GM12864 (cell line): ENCODE measurements at regions not wholly inside any gene's neighbourhood (a gene's known extent, or its start where the extent isn't known, plus 50 kb on each side); places are given as distances from the start of the nearest gene placed in this dataset.

Experiments used
- DNase-seq: peaks from one replicate; pipeline ENCODE4 v3.0.0-alpha.2; 2011; ENCODE audit warnings: low read depth
- H3K4me3 ChIP-seq: 2 replicates; pipeline ENCODE4 v1.5.1; 2011; ENCODE audit warnings: mild to moderate bottlenecking, low read depth, low read length, control low read depth
- TF ChIP-seq, protein P1 (sequence below): IDR thresholded peaks from 2 replicates; pipeline ENCODE4 v1.5.1; 2011; ENCODE audit warnings: low read depth, mild to moderate bottlenecking, moderate library complexity, low read length, control low read depth, inconsistent platforms; ENCODE audit errors: missing control alignments

- DNase-seq, result no peak
- no peak overlapping the region for H3K4me3 ChIP-seq
- TF ChIP-seq, protein P1, sequence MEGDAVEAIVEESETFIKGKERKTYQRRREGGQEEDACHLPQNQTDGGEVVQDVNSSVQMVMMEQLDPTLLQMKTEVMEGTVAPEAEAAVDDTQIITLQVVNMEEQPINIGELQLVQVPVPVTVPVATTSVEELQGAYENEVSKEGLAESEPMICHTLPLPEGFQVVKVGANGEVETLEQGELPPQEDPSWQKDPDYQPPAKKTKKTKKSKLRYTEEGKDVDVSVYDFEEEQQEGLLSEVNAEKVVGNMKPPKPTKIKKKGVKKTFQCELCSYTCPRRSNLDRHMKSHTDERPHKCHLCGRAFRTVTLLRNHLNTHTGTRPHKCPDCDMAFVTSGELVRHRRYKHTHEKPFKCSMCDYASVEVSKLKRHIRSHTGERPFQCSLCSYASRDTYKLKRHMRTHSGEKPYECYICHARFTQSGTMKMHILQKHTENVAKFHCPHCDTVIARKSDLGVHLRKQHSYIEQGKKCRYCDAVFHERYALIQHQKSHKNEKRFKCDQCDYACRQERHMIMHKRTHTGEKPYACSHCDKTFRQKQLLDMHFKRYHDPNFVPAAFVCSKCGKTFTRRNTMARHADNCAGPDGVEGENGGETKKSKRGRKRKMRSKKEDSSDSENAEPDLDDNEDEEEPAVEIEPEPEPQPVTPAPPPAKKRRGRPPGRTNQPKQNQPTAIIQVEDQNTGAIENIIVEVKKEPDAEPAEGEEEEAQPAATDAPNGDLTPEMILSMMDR, result no peak
These were observed 513.0 kb downstream of the GALR1 start for GRCh38 chr18:77762642-77763041.

DNA sequence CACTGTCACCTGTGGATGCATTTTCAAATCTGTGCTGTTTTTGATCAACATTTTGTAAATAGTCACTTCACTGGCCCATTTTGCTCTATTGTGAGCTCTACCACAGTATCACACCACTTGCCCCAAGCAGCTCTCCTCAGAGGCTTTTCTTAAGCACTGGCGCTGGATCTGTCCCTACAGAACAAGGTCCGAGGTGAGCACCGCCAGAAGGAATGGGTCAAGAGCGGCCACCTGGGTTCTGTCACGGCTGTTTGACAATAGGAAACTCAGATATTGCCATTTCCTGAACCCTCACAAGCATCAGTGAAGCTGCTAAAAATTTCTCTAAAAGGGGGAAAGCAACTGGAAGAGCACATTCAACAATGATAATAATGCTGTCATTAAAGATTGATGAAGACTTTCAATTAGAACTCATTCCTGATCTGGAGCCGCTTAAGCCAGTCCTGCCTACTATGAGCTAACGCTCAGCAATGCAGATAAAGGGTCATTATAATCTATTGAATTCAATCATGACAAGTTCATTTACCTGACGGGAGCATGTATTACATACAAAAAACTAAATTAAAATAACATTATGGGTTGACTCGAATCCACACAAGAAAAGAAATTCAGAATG lies 514.0 kb downstream of the GALR1 start:
- TF ChIP-seq, protein P1, result no peak
- DNase-seq, result no peak
- H3K4me3 ChIP-seq, result no peak overlapping the region

DNA sequence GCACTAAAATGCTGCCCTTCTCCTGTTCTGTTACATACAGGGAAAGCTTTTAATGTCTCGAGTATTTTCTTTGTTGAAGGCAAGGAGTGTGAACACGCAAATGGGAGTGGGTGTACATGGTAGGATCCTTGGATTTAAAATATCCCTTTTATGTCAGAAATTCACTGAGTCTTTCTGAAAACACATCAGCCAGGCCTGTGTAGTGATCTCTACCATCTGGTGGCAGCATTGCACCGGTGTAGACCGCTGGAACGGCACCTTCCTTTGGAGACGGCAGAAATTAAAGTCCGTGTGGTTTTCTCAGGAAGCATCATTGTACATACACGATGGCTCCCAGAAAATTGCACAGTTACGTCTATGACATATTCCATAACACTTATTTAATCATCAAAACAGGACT lies 515.8 kb downstream of the GALR1 start:
- TF ChIP-seq, protein P1, result peak; percentile 22

DNA sequence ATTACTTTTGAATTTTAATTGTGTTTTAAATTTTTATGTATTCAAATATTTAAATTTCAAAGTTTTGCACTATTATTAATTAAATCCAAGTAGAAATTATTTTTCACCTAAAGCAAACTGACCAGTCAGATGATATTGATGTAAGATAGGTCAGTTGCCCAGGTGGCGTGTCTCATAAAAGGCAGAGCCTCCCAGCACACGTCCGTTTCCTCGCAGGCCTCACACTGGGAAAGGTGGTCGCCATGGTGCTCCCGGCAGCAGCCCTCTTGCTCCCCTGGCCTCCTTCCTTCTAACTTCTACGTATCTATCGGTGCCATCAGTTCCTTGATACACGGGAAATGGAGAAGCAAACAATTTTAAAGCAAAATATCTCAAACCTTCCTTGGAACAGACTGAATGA lies 516.8 kb downstream of the GALR1 start:
- no peak overlapping the region for H3K4me3 ChIP-seq
- DNase-seq, result no peak
- TF ChIP-seq, protein P1, result no peak

More for the DNA sequence above, 515.8 kb downstream of the GALR1 start:
- no peak overlapping the region for H3K4me3 ChIP-seq
- no peak for DNase-seq

DNA sequence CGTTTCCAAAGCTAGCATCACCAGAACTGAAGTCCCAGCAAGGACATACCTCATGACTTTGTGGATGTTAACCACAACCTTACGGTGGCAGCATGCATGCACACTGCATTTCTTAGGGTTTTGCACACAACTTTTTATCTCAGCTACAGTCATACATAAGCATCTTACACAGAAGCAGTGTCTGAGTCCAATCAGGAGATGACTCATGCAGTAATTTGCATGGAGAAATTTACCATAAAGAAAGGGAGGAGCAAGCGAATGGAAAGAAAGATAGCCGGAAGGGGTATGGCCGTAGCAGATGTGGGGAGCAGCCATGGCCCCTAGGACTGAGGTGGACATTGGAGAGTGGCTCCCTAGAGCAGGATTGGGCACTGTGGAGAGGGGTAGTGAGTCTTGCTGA lies 522.5 kb downstream of the GALR1 start:
- no peak for DNase-seq
- TF ChIP-seq, protein P1, result no peak
- H3K4me3 ChIP-seq, result no peak overlapping the region

GRCh38 chr18:77776104-77776503 lies 526.5 kb downstream of the GALR1 start:
- no peak for DNase-seq
- TF ChIP-seq, protein P1, result no peak
- H3K4me3 ChIP-seq, result no peak overlapping the region

- H3K4me3 ChIP-seq, result no peak overlapping the region
- DNase-seq, result no peak
- TF ChIP-seq, protein P1, result no peak
These were observed 527.5 kb downstream of the GALR1 start for GRCh38 chr18:77777163-77777562.
